Thyroid gland (tissue), 4 donors: ENCODE measurements at regions not wholly inside any gene's neighbourhood (a gene's known extent, or its start where the extent isn't known, plus 50 kb on each side); places are given as distances from the start of the nearest gene placed in this dataset.

ENCODE experiments used
- POLR2A ChIP-seq, 2 donors: fragments of 450-650 bp; IDR thresholded peaks; one replicate each; pipeline ENCODE4 v1.6.1; 2017; ENCODE audit warnings: antibody characterized with exemption in 2 of 2, mild to moderate bottlenecking in 2 of 2, moderate library complexity in 1 of 2
- TF ChIP-seq, protein P1 (sequence below), 6 experiments: fragments of 200-600 bp in 3 of 6; fragments of 450-650 bp in 3 of 6; sonication (generic) in 3 of 6; IDR thresholded peaks; one replicate each; pipeline ENCODE4 v1.5.1; 2016 to 2019; ENCODE audit warnings: antibody characterized with exemption in 6 of 6, mild to moderate bottlenecking in 2 of 6, inconsistent platforms in 1 of 6, moderate library complexity in 1 of 6

DNA sequence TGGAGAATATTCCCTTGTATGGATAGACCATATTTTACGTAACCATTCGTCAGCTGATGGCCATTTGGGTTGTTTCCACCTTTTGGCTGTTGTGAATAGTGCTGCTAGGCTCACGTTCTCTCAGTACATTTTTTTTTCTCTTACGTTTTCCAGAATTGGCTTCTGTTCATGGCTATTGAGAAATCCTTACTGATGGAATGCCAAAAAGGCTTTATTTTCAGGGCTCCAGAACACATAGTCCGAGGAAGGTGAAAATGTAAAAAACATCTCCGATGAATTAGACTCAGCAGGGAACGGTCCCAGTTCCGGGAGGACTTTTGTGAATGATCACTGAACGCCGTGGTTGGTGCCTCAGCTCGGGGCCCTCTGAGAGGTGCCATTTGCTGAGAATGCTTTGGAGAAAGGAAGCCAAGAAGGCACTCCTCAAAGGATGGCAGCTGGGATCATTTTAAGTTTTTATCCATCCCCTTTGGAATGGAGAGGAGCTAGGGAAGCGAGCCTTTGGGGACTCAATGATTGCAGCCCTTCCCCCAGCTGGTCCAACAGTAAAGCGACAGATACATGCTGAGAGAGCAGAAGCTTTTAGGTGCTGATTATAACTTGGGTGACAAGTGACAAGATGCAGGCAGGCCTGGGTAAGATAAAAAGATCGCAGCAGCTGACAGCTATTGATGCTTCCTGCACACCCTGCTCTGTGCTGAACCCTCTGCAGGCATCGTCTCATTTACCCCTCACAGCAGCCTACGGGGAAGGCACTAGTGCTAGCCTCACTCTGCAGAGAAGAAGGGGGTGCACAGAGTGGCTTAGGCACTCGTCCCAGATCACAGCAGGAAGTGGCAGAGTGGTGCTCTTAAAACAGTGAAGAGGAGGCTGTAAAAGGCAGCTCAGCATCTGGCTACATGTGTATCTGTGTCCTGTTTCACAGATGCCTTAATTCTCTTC is 133.4 kb upstream of the KCNG1 start:
- TF ChIP-seq, protein P1, sequence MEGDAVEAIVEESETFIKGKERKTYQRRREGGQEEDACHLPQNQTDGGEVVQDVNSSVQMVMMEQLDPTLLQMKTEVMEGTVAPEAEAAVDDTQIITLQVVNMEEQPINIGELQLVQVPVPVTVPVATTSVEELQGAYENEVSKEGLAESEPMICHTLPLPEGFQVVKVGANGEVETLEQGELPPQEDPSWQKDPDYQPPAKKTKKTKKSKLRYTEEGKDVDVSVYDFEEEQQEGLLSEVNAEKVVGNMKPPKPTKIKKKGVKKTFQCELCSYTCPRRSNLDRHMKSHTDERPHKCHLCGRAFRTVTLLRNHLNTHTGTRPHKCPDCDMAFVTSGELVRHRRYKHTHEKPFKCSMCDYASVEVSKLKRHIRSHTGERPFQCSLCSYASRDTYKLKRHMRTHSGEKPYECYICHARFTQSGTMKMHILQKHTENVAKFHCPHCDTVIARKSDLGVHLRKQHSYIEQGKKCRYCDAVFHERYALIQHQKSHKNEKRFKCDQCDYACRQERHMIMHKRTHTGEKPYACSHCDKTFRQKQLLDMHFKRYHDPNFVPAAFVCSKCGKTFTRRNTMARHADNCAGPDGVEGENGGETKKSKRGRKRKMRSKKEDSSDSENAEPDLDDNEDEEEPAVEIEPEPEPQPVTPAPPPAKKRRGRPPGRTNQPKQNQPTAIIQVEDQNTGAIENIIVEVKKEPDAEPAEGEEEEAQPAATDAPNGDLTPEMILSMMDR (IDR thresholded peaks at IDR 0.05) = no peak
- no peak for TF ChIP-seq POLR2A (IDR thresholded peaks at IDR 0.05)
